OCI-LY1 (cell line): ENCODE measurements at regions not wholly inside any gene's neighbourhood (a gene's known extent, or its start where the extent isn't known, plus 50 kb on each side); places are given as distances from the start of the nearest gene placed in this dataset.

Source experiments
- H2AFZ ChIP-seq: fragments of 200-600 bp; sonication (generic), shearing (Covaris generic); 2 replicates; pipeline ENCODE4 v1.6.0; 2014; ENCODE audit warnings: antibody characterized with exemption, mild to moderate bottlenecking, low read length
- H3F3A ChIP-seq: fragments of 200-600 bp; sonication (generic), shearing (Covaris generic); 2 replicates; pipeline ENCODE4 v1.6.0; 2014; ENCODE audit warnings: mild to moderate bottlenecking, antibody characterized with exemption, low read length, moderate library complexity; ENCODE audit not compliant: insufficient read depth
- H3K27ac ChIP-seq: fragments of 200-600 bp; sonication (generic); 2 replicates; pipeline ENCODE4 v1.5.1; 2014; ENCODE audit warnings: low read length, mixed run types, mild to moderate bottlenecking, low read depth; ENCODE audit not compliant: poor library complexity, severe bottlenecking
- H3K27me3 ChIP-seq: fragments of 200-600 bp; sonication (generic); 2 replicates; pipeline ENCODE4 v1.6.0; 2014; ENCODE audit warnings: antibody characterized with exemption, mild to moderate bottlenecking, low read length, moderate library complexity; ENCODE audit not compliant: insufficient read depth
- H3K36me3 ChIP-seq: fragments of 200-600 bp; sonication (generic); 2 replicates; pipeline ENCODE4 v1.6.1; 2014; ENCODE audit warnings: mild to moderate bottlenecking, antibody characterized with exemption, low read length, moderate library complexity, mixed read lengths; ENCODE audit not compliant: insufficient read depth
- H3K4me1 ChIP-seq: fragments of 200-600 bp; sonication (generic); 2 replicates; pipeline ENCODE4 v1.5.1; 2014; ENCODE audit warnings: mild to moderate bottlenecking, low read length, moderate library complexity; ENCODE audit not compliant: insufficient read depth, severe bottlenecking
- H3K4me2 ChIP-seq: fragments of 200-600 bp; sonication (generic), shearing (Covaris generic); 2 replicates; pipeline ENCODE4 v1.6.1; 2014; ENCODE audit warnings: low read length
- H3K4me3 ChIP-seq: fragments of 200-600 bp; sonication (generic); 2 replicates; pipeline ENCODE4 v1.5.1; 2014; ENCODE audit warnings: low read length, low read depth, mild to moderate bottlenecking, mixed read lengths; ENCODE audit not compliant: poor library complexity, severe bottlenecking
- H3K79me2 ChIP-seq: fragments of 200-600 bp; shearing (Covaris generic); 2 replicates; pipeline ENCODE4 v1.6.1; 2016; ENCODE audit warnings: mixed run types, low read length, mixed read lengths; ENCODE audit not compliant: insufficient read depth
- H3K9ac ChIP-seq: fragments of 200-600 bp; sonication (generic), shearing (Covaris generic); 2 replicates; pipeline ENCODE4 v1.6.1; 2014; ENCODE audit warnings: mild to moderate bottlenecking, low read length, mixed read lengths
- H3K9me2 ChIP-seq: fragments of 200-600 bp; sonication (generic), shearing (Covaris generic); 2 replicates; pipeline ENCODE4 v1.6.1; 2014; ENCODE audit warnings: low read depth, mild to moderate bottlenecking, low read length, mixed read lengths
- H3K9me3 ChIP-seq: fragments of 200-600 bp; shearing (Covaris generic); 2 replicates; pipeline ENCODE4 v1.6.1; 2014; ENCODE audit warnings: low read length, mixed read lengths
- H4K20me1 ChIP-seq: fragments of 200-600 bp; sonication (generic), shearing (Covaris generic); 2 replicates; pipeline ENCODE4 v1.6.0; 2016; ENCODE audit warnings: mild to moderate bottlenecking, low read length; ENCODE audit not compliant: insufficient read depth
- EZH2 ChIP-seq: fragments of 200-600 bp; sonication (generic), shearing (Covaris generic); IDR thresholded peaks from 2 replicates; pipeline ENCODE4 v1.8.0; 2017; ENCODE audit warnings: borderline replicate concordance, mixed run types, mild to moderate bottlenecking, antibody characterized with exemption, low read length, moderate library complexity, mixed read lengths
- TF ChIP-seq, protein P1 (sequence below): fragments of 200-600 bp; sonication (generic), shearing (Covaris generic); IDR thresholded peaks from 2 replicates; pipeline ENCODE4 v1.5.1; 2017; ENCODE audit warnings: mild to moderate bottlenecking, antibody characterized with exemption, low read length, moderate library complexity, mixed read lengths

DNA sequence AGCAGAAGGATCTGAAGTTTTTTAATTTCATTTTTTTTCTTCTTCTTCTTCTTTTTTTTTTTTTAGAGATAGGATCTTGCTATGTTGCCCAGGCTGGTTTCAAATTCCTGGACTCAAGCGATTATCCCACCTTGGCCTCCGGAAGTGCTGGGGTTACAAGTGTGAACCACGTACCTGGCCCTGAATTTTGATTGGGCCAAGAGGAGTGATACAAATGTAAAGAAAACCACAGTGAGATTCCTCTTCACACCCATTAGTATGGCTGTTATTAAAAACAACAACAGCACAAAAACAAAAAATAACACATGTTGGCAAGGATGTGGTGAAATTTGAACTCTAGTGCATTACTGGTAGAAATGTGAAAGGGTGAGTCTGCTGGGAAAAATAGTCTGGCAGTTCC is 79.1 kb downstream of the KLF4 start:
- no peaks in the 10 kb centered on the region for H3K9me3 ChIP-seq
- no peak overlapping the region for H3K4me2 ChIP-seq
- H2AFZ ChIP-seq = no peak overlapping the region
- H3K27me3 ChIP-seq = no peaks in the 10 kb centered on the region
- no peak for TF ChIP-seq EZH2
- TF ChIP-seq, protein P1, sequence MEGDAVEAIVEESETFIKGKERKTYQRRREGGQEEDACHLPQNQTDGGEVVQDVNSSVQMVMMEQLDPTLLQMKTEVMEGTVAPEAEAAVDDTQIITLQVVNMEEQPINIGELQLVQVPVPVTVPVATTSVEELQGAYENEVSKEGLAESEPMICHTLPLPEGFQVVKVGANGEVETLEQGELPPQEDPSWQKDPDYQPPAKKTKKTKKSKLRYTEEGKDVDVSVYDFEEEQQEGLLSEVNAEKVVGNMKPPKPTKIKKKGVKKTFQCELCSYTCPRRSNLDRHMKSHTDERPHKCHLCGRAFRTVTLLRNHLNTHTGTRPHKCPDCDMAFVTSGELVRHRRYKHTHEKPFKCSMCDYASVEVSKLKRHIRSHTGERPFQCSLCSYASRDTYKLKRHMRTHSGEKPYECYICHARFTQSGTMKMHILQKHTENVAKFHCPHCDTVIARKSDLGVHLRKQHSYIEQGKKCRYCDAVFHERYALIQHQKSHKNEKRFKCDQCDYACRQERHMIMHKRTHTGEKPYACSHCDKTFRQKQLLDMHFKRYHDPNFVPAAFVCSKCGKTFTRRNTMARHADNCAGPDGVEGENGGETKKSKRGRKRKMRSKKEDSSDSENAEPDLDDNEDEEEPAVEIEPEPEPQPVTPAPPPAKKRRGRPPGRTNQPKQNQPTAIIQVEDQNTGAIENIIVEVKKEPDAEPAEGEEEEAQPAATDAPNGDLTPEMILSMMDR = no peak
- H3K27ac ChIP-seq = no peak overlapping the region
- no peak overlapping the region for H3K4me3 ChIP-seq
- H3K36me3 ChIP-seq = no peaks in the 10 kb centered on the region
- H3F3A ChIP-seq = no peaks in the 10 kb centered on the region
- H3K9me2 ChIP-seq = no peaks in the 10 kb centered on the region
- H3K4me1 ChIP-seq = no peaks in the 10 kb centered on the region
- H4K20me1 ChIP-seq = no peaks in the 10 kb centered on the region
- H3K9ac ChIP-seq = no peak overlapping the region
- H3K79me2 ChIP-seq = no peaks in the 10 kb centered on the region

DNA sequence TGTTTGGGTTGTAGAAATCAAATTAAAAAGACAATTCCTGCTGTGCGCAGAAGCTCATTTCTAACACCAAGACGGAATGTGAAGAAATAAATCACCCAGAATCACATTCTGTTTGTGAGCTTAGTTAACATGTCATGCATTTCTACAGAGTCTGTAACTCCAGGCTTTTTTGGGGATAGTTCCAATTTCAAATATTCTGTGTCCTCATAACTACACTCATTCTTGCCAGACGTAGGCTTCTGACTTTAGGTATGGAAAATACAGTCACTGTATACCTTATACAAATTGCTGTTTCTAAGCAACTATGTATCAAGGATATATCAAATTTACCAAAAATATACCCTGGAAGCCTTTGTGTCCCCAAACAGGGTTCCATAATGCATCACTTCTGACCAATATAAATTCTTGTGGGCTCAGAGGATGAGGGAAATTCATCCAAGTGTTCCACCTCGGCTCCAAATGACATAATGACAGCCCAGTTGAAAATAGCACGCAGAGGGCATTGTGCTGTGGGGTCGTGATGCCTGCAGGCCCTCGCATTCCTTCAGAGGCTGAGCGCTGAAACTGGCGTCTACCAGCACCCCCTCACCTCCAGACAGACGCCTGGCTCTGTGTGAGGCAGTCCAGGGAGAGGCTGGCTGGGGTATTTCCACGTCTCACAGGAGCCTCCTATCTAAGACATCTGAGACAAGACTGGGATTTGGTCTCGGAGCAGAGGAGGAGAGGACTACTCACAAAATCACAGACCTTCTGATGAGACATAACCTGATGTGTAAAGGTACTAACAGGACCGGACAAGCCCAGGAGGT is 79.8 kb downstream of the KLF4 start:
- no peak overlapping the region for H2AFZ ChIP-seq
- H3K4me2 ChIP-seq = no peak overlapping the region
- no peak for TF ChIP-seq EZH2
- TF ChIP-seq, protein P1 = no peak
- H3K9ac ChIP-seq = no peak overlapping the region
- no peaks in the 10 kb centered on the region for H3K27me3 ChIP-seq
- no peak overlapping the region for H3K4me3 ChIP-seq
- H3K79me2 ChIP-seq = no peaks in the 10 kb centered on the region
- H3K9me2 ChIP-seq = no peaks in the 10 kb centered on the region
- H3K4me1 ChIP-seq = no peaks in the 10 kb centered on the region
- H3K27ac ChIP-seq = no peak overlapping the region
- H4K20me1 ChIP-seq = no peaks in the 10 kb centered on the region
- H3K9me3 ChIP-seq = no peaks in the 10 kb centered on the region
- H3F3A ChIP-seq = no peaks in the 10 kb centered on the region
- no peaks in the 10 kb centered on the region for H3K36me3 ChIP-seq

DNA sequence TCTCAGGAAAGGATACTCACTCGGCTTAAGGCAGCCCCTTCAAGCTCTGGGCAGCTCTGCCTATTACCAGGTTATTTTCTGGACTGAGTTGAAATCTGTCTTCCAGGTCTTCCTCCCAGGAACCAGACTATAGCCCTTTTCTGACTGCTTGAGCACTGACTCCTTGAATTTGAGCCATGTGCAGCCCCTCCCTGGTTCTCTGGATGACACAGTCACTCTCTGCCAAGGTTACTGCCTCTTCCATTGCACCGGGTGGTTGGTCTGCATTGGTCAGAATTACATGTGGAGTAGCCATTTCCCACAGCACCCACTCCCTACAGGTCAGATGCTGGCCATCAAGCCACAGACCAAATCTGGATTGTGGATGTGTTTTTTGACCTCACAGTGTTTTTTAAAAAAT is 81.9 kb downstream of the KLF4 start:
- Histone ChIP-seq H3K4me1 (no peaks in the 10 kb centered on the region), H3K4me3 (no peak overlapping the region), H3K79me2 (no peaks in the 10 kb centered on the region), H4K20me1 (no peaks in the 10 kb centered on the region), H3K9me2 (no peaks in the 10 kb centered on the region), H3K4me2 (no peak overlapping the region), H3K27me3 (no peaks in the 10 kb centered on the region), H3K36me3 (no peaks in the 10 kb centered on the region), H3K27ac (no peak overlapping the region), H3K9me3 (no peaks in the 10 kb centered on the region), H3K9ac (no peak overlapping the region), H3F3A (no peaks in the 10 kb centered on the region), H2AFZ (no peak overlapping the region)
- no peak for TF ChIP-seq EZH2

DNA sequence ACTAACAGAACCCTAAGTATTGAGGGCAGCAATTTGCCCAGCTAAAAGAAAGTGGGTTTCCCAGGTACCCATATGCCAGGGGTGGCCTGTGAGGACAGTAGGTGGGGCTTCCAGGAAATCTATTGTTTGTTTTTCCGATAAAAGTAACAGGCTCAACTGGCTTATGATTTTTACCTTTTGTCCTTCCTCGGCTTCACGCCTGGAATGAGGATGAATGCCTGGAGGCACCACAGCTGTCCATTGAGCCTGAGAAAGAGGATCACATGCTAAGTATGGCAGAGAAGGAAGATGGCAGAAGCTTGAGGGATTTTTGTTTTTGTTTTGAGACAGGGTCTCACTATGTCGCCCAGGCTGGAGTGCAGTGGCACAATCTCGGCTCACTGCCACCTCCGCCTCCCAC is 84.1 kb downstream of the KLF4 start:
- Histone ChIP-seq H3K27me3 (no peaks in the 10 kb centered on the region), H3K4me3 (no peak overlapping the region), H3K9me3 (no peaks in the 10 kb centered on the region), H4K20me1 (no peaks in the 10 kb centered on the region), H3F3A (no peaks in the 10 kb centered on the region), H3K9ac (no peak overlapping the region), H3K4me2 (no peak overlapping the region), H2AFZ (no peak overlapping the region), H3K9me2 (no peaks in the 10 kb centered on the region), H3K4me1 (no peaks in the 10 kb centered on the region), H3K79me2 (no peaks in the 10 kb centered on the region), H3K36me3 (no peaks in the 10 kb centered on the region), H3K27ac (no peak overlapping the region)
- TF ChIP-seq, protein P1 = no peak
- TF ChIP-seq EZH2 = no peak
